HepG2 (cell line): ENCODE measurements at regions not wholly inside any gene's neighbourhood (a gene's known extent, or its start where the extent isn't known, plus 50 kb on each side); places are given as distances from the start of the nearest gene placed in this dataset.
"Not testable (repeated sequence)": the region's sequence is repeated elsewhere in the genome, so short reads cannot be mapped to it uniquely, and the experiment has no call there.

Experiments
- ATAC-seq: fragments of 200-7000 bp; cut with Tn5 transposase; 3 replicates; pipeline ENCODE4 v1.9.1; 2020; ENCODE audit warnings: mild to moderate bottlenecking, moderate library complexity
- BruUV-seq: library from RNA; stranded (reverse); fragments of 400-500 nt; replicated peaks from 2 replicates; lab custom pipeline; 2021; lab: Mats Ljungman, UMichigan
- CTCF ChIA-PET: fragments of 300-600 bp; formaldehyde crosslinking; extraction: SDS; loops from one replicate; lab custom pipeline; 2021; ENCODE audit warnings: low total read pairs, inconsistent platforms, low intra/inter-chr PET ratio; lab: Yijun Ruan, JAX
- POLR2A ChIA-PET: fragments of 350-600 bp; sonication (Branson Sonifier 250); formaldehyde crosslinking; loops from one replicate; lab custom pipeline; 2020; ENCODE audit warnings: antibody characterized with exemption, inconsistent platforms; lab: Yijun Ruan, JAX
- DNase-seq: peaks from one replicate; pipeline ENCODE4 v3.0.0-alpha.2; 2015; ENCODE audit warnings: low spot score
- FAIRE-seq: peaks from 3 replicates; lab custom pipeline; 2011; peaks lifted over from hg19 to GRCh38; lab: Jason Lieb, UNC
- H2AFZ ChIP-seq: one replicate; pipeline ENCODE4 v1.6.1; 2011; ENCODE audit warnings: low read length, inconsistent platforms
- H3K27ac ChIP-seq: fragments of 300-600 bp; 3 replicates; pipeline ENCODE4 v1.8.0; 2011; ENCODE audit warnings: mixed run types, mild to moderate bottlenecking, mixed read lengths, low read length, inconsistent platforms; ENCODE audit not compliant: insufficient read depth; ENCODE audit errors: extremely low read length
- H3K27me3 ChIP-seq, 2 experiments: fragments of 200-600 bp in 1 of 2; 2 replicates in 1 of 2; 3 replicates in 1 of 2; pipeline versions ENCODE4 v1.6.0 to v1.8.0; 2011; ENCODE audit warnings: low read length in 2 of 2, mild to moderate bottlenecking in 2 of 2, moderate library complexity in 2 of 2, inconsistent platforms in 1 of 2; ENCODE audit not compliant: insufficient read depth in 2 of 2, control insufficient read depth in 1 of 2
- H3K36me3 ChIP-seq, 2 experiments: fragments of 200-600 bp in 1 of 2; replicated peaks in 1 of 2; 2 replicates in 1 of 2; 3 replicates in 1 of 2; pipeline versions ENCODE4 v1.5.1 to v1.8.0; 2011; ENCODE audit warnings: low read length in 2 of 2, inconsistent platforms in 1 of 2; ENCODE audit not compliant: insufficient read depth in 2 of 2, control insufficient read depth in 1 of 2
- H3K4me1 ChIP-seq: 2 replicates; pipeline ENCODE4 v1.5.1; 2012; ENCODE audit warnings: low read length, inconsistent platforms; ENCODE audit not compliant: insufficient read depth
- H3K4me2 ChIP-seq: 2 replicates; pipeline ENCODE4 v1.6.0; 2011; ENCODE audit warnings: low read depth, low read length, inconsistent platforms
- H3K4me3 ChIP-seq, 3 experiments: fragments of 200-600 bp in 1 of 3; sonication (generic), shearing (Covaris generic) in 1 of 3; replicated peaks in 1 of 3; 2 replicates each; pipeline ENCODE4 v1.5.1; 2011 to 2016; ENCODE audit warnings: low read length in 3 of 3, inconsistent platforms in 2 of 3, low read depth in 2 of 3, mild to moderate bottlenecking in 2 of 3, control low read depth in 1 of 3, mixed read lengths in 1 of 3; ENCODE audit not compliant: insufficient read depth in 1 of 3
- H3K79me2 ChIP-seq: one replicate; pipeline ENCODE4 v1.6.1; 2011; ENCODE audit warnings: low read length, inconsistent platforms; ENCODE audit not compliant: insufficient read depth
- H3K9ac ChIP-seq: 2 replicates; pipeline ENCODE4 v1.6.0; 2011; ENCODE audit warnings: mild to moderate bottlenecking, low read depth, low read length, inconsistent platforms; ENCODE audit not compliant: insufficient read depth
- H3K9me3 ChIP-seq: 2 replicates; pipeline ENCODE4 v1.5.1; 2012; ENCODE audit warnings: mild to moderate bottlenecking, low read length
- H4K20me1 ChIP-seq: 2 replicates; pipeline ENCODE4 v1.6.0; 2011; ENCODE audit warnings: inconsistent platforms, mild to moderate bottlenecking, low read length, moderate library complexity; ENCODE audit not compliant: insufficient read depth
- MNT ChIP-seq: fragments of 450-650 bp; IDR thresholded peaks from 2 replicates; pipeline ENCODE4 v1.6.1; 2016
- NR2C2 ChIP-seq: sonication (generic); formaldehyde crosslinking; IDR thresholded peaks from 2 replicates; pipeline ENCODE4 v1.4.0; 2020; ENCODE audit warnings: missing genetic modification reagents, mild to moderate bottlenecking, moderate library complexity, borderline replicate concordance
- ZHX2 ChIP-seq, 2 experiments: sonication (generic) in 1 of 2; formaldehyde crosslinking in 1 of 2; IDR thresholded peaks; 2 replicates each; pipeline versions ENCODE4 v1.6.1 to v1.9.0; 2014 to 2022; ENCODE audit warnings: antibody characterized with exemption in 1 of 2, borderline replicate concordance in 1 of 2, inconsistent platforms in 1 of 2, low read depth in 1 of 2, missing genetic modification reagents in 1 of 2
- WGBS: methylation state at CpG from one replicate; pipeline ENCODE4 v1.1.6; 2017; ENCODE audit warnings: low lambda C conversion rate; 5-methylcytosine and 5-hydroxymethylcytosine counted together
- in situ Hi-C: cut with HindIII; loops from 2 replicates; pipeline ENCODE4 v1.10.0; 2017; ENCODE audit warnings: low pct_unique_long_range_greater_than_20kb; ENCODE audit not compliant: extremely low pct_ligation_motif_present
- intact Hi-C: fragments of 100-400 bp; cut with micrococcal nuclease; formaldehyde crosslinking; loops from one replicate; pipeline ENCODE4 v1.10.0; 2022; ENCODE audit not compliant: unreplicated experiment
- TF ChIP-seq, protein P1 (sequence below): sonication (generic); formaldehyde crosslinking; IDR thresholded peaks from 2 replicates; pipeline ENCODE4 v1.4.0; 2020; ENCODE audit warnings: missing genetic modification reagents

DNA sequence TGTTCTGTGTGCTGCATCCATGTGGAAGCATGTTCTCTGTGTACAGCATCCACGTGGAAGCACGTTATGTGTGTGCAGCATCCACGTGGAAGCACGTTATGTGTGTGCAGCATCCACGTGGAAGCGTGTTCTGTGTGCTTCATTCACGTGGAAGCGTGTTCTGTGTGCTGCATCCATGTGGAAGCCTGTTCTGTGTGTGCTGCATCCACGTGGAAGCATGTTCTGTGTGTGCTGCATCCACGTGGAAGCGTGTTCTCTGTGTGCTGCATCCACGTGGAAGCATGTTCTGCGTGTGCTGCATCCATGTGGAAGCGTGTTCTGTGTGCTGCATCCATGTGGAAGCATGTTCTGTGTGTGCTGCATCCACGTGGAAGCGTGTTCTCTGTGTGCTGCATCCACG lies 236.8 kb downstream of the VAPA start:
- POLR2A ChIA-PET, in situ Hi-C loops, DNase-seq, H3K36me3 ChIP-seq, H3K9me3 ChIP-seq, H3K4me1 ChIP-seq, H4K20me1 ChIP-seq, FAIRE-seq, H3K79me2 ChIP-seq, intact Hi-C loops, H3K27ac ChIP-seq, BruUV-seq, CTCF ChIA-PET, ATAC-seq, H2AFZ ChIP-seq, H3K4me2 ChIP-seq, H3K9ac ChIP-seq, H3K4me3 ChIP-seq, H3K27me3 ChIP-seq: not testable (repeated sequence)
- TF ChIP-seq MNT: peak; percentile 93
- 10% methylated on average over 6 of the region's 17 CpGs for WGBS

GRCh38 chr18:10152475-10152874 lies 238.7 kb downstream of the VAPA start:
- BruUV-seq: no TSS peak
- FAIRE-seq: no peak
- CTCF ChIA-PET: no interaction called here
- TF ChIP-seq ZHX2 (IDR thresholded peaks at IDR 0.05; ENCODE audit: low read depth) (no peak), ZHX2 (CRISPR knock-in tag; IDR thresholded peaks at IDR 0.05; ENCODE audit: borderline replicate concordance) (no peak), NR2C2 (CRISPR knock-in tag) (no peak)
- TF ChIP-seq, protein P1, sequence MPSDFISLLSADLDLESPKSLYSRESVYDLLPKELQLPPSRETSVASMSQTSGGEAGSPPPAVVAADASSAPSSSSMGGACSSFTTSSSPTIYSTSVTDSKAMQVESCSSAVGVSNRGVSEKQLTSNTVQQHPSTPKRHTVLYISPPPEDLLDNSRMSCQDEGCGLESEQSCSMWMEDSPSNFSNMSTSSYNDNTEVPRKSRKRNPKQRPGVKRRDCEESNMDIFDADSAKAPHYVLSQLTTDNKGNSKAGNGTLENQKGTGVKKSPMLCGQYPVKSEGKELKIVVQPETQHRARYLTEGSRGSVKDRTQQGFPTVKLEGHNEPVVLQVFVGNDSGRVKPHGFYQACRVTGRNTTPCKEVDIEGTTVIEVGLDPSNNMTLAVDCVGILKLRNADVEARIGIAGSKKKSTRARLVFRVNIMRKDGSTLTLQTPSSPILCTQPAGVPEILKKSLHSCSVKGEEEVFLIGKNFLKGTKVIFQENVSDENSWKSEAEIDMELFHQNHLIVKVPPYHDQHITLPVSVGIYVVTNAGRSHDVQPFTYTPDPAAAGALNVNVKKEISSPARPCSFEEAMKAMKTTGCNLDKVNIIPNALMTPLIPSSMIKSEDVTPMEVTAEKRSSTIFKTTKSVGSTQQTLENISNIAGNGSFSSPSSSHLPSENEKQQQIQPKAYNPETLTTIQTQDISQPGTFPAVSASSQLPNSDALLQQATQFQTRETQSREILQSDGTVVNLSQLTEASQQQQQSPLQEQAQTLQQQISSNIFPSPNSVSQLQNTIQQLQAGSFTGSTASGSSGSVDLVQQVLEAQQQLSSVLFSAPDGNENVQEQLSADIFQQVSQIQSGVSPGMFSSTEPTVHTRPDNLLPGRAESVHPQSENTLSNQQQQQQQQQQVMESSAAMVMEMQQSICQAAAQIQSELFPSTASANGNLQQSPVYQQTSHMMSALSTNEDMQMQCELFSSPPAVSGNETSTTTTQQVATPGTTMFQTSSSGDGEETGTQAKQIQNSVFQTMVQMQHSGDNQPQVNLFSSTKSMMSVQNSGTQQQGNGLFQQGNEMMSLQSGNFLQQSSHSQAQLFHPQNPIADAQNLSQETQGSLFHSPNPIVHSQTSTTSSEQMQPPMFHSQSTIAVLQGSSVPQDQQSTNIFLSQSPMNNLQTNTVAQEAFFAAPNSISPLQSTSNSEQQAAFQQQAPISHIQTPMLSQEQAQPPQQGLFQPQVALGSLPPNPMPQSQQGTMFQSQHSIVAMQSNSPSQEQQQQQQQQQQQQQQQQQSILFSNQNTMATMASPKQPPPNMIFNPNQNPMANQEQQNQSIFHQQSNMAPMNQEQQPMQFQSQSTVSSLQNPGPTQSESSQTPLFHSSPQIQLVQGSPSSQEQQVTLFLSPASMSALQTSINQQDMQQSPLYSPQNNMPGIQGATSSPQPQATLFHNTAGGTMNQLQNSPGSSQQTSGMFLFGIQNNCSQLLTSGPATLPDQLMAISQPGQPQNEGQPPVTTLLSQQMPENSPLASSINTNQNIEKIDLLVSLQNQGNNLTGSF (CRISPR knock-in tag): no peak

More at GRCh38 chr18:10152475-10152874, 238.7 kb downstream of the VAPA start:
- Histone ChIP-seq H3K4me1 (no peaks in the 10 kb centered on the region), H3K36me3 (no peaks in the 10 kb centered on the region), H4K20me1 (no peaks in the 10 kb centered on the region), H3K9me3 (no peaks in the 10 kb centered on the region), H3K4me2 (no peak overlapping the region), H3K4me3 (no peak overlapping the region), H3K27ac (no peak overlapping the region), H3K79me2 (no peaks in the 10 kb centered on the region), H2AFZ (no peak overlapping the region), H3K27me3 (no peaks in the 10 kb centered on the region), H3K9ac (no peak overlapping the region)
- 37% methylated on average over 7 of the region's 7 CpGs for WGBS
- DNase-seq (no peak), ATAC-seq (no peak)
- POLR2A ChIA-PET: no interaction called here
- in situ Hi-C loops: no loop called here
- intact Hi-C loops: no loop called here
